SIG-M5 treated with dmso at 0.1 percent for 504 hours (cell line): ENCODE measurements at regions not wholly inside any gene's neighbourhood (a gene's known extent, or its start where the extent isn't known, plus 50 kb on each side); places are given as distances from the start of the nearest gene placed in this dataset.
"Not testable (repeated sequence)": the region's sequence is repeated elsewhere in the genome, so short reads cannot be mapped to it uniquely, and the experiment has no call there.

Experiments
- DNase-seq: peaks from one replicate; lab custom pipeline; 2025; ENCODE audit not compliant: unreplicated experiment; lab: John Stamatoyannopoulos, UW

GRCh38 chr7:53495181-53495580 is 459.7 kb downstream of the POM121L12 start:
- not testable (repeated sequence) for DNase-seq

- no peak for DNase-seq
These were observed 464.6 kb downstream of the POM121L12 start for GRCh38 chr7:53500076-53500475.

GRCh38 chr7:53504914-53505313 is 469.5 kb downstream of the POM121L12 start:
- no peak for DNase-seq

GRCh38 chr7:53518319-53518718 is 482.9 kb downstream of the POM121L12 start:
- DNase-seq: no peak

GRCh38 chr7:53520841-53521240 is 485.4 kb downstream of the POM121L12 start:
- DNase-seq: no peak

- DNase-seq: no peak
These were observed 486.3 kb downstream of the POM121L12 start for GRCh38 chr7:53521638-53522184.

- no peak for DNase-seq
These were observed 504.1 kb downstream of the POM121L12 start for GRCh38 chr7:53539558-53539957.

GRCh38 chr7:53541475-53541874 is 506.0 kb downstream of the POM121L12 start:
- no peak for DNase-seq

GRCh38 chr7:53542157-53542556 is 506.7 kb downstream of the POM121L12 start:
- DNase-seq: no peak
